CD4-positive, alpha-beta T cell (primary cell): ENCODE measurements at regions not wholly inside any gene's neighbourhood (a gene's known extent, or its start where the extent isn't known, plus 50 kb on each side); places are given as distances from the start of the nearest gene placed in this dataset.

ENCODE experiments used
- ATAC-seq: fragments of 200-7000 bp; cut with Tn5 transposase; one replicate; pipeline ENCODE4 v1.10.0; 2022; ENCODE audit warnings: mild to moderate bottlenecking; ENCODE audit not compliant: poor library complexity
- CTCF ChIA-PET: fragments of 350-600 bp; sonication (Branson Sonifier 250); formaldehyde crosslinking; loops from one replicate; lab custom pipeline; 2021; ENCODE audit warnings: antibody characterized with exemption, inconsistent platforms; lab: Charles Lee
- POLR2A ChIA-PET: fragments of 350-600 bp; sonication (Branson Sonifier 250); formaldehyde crosslinking; loops from one replicate; lab custom pipeline; 2021; ENCODE audit warnings: antibody characterized with exemption, inconsistent platforms; lab: Charles Lee
- DNase-seq, 14 experiments: peaks; one replicate each; pipeline ENCODE4 v3.0.0-alpha.2; 2013 to 2020; ENCODE audit warnings: mixed read lengths in 2 of 14
- H3K27ac ChIP-seq, 2 donors: one replicate each; pipeline versions ENCODE4 v1.5.1 to v1.7.0; 2013; ENCODE audit warnings: low read length in 2 of 2, low read depth in 1 of 2, mild to moderate bottlenecking in 1 of 2
- H3K27me3 ChIP-seq, 2 experiments: 1 replicate in 1 of 2; 2 replicates in 1 of 2; pipeline versions ENCODE4 v1.6.1 to v1.7.0; 2013; ENCODE audit warnings: low read length in 2 of 2, control low read depth in 1 of 2, mild to moderate bottlenecking in 1 of 2, moderate library complexity in 1 of 2; ENCODE audit not compliant: insufficient read depth in 2 of 2, control insufficient read depth in 1 of 2
- H3K36me3 ChIP-seq: one replicate; pipeline ENCODE4 v1.6.1; 2013; ENCODE audit warnings: low read length, control low read depth; ENCODE audit not compliant: insufficient read depth
- H3K4me1 ChIP-seq: one replicate; pipeline ENCODE4 v1.6.1; 2013; ENCODE audit warnings: low read length, control low read depth; ENCODE audit not compliant: insufficient read depth
- H3K4me3 ChIP-seq: one replicate; pipeline ENCODE4 v1.5.1; 2013; ENCODE audit warnings: mild to moderate bottlenecking, low read length, moderate library complexity
- H3K9me3 ChIP-seq, 2 experiments: 1 replicate in 1 of 2; 2 replicates in 1 of 2; pipeline versions ENCODE4 v1.6.1 to v1.7.0; 2013; ENCODE audit warnings: low read length in 2 of 2, mild to moderate bottlenecking in 2 of 2, control low read depth in 1 of 2, moderate library complexity in 1 of 2; ENCODE audit not compliant: control insufficient read depth in 1 of 2, insufficient read depth in 1 of 2
- H3K27ac Mint-ChIP-seq: one replicate; pipeline ENCODE4 v1.8.0; 2020; ENCODE audit warnings: mixed read lengths
- H3K27me3 Mint-ChIP-seq: one replicate; pipeline ENCODE4 v1.8.0; 2021; ENCODE audit warnings: mixed read lengths
- H3K36me3 Mint-ChIP-seq: one replicate; pipeline ENCODE4 v1.8.0; 2021; ENCODE audit warnings: low read depth, mixed read lengths
- H3K4me1 Mint-ChIP-seq: one replicate; pipeline ENCODE4 v1.8.0; 2021; ENCODE audit warnings: low read depth, mixed read lengths
- H3K4me3 Mint-ChIP-seq: one replicate; pipeline ENCODE4 v1.8.0; 2020; ENCODE audit warnings: mild to moderate bottlenecking, mixed read lengths
- H3K9me3 Mint-ChIP-seq: one replicate; pipeline ENCODE4 v1.8.0; 2020; ENCODE audit warnings: mixed read lengths
- intact Hi-C, 2 experiments: fragments of 100-400 bp; cut with DNase I in 1 of 2; cut with micrococcal nuclease in 1 of 2; formaldehyde crosslinking; loops; one replicate each; pipeline versions ENCODE4 v1.15.1 to v1.9.0; 2023 to 2025; cut with DNase I, micrococcal nuclease
- TF ChIP-seq, protein P1 (sequence below): fragments of 200-600 bp; IDR thresholded peaks from one replicate; pipeline ENCODE4 v1.8.0; 2022; ENCODE audit warnings: antibody characterized with exemption, mild to moderate bottlenecking

DNA sequence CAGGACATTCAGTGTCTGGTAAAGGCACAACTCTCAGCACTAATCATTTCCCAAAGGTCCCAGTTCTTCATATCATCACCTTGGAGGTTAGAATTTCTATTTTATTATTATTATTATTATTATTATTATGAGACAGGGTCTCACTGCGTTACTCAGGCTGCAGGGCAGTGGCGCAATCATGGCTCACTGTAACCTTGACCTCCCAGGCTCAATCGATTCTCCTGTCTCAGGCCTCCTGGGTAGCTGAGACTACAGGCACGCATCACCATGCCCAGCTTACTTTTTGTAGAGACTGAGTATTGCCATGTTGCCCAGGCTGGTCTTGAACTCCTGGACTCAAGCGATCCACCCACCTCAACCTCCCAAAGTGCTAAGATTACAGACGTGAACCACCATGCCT lies 91.8 kb upstream of the DOCK1 start:
- DNase-seq: no peak
- intact Hi-C loops: no loop called here
- TF ChIP-seq, protein P1, sequence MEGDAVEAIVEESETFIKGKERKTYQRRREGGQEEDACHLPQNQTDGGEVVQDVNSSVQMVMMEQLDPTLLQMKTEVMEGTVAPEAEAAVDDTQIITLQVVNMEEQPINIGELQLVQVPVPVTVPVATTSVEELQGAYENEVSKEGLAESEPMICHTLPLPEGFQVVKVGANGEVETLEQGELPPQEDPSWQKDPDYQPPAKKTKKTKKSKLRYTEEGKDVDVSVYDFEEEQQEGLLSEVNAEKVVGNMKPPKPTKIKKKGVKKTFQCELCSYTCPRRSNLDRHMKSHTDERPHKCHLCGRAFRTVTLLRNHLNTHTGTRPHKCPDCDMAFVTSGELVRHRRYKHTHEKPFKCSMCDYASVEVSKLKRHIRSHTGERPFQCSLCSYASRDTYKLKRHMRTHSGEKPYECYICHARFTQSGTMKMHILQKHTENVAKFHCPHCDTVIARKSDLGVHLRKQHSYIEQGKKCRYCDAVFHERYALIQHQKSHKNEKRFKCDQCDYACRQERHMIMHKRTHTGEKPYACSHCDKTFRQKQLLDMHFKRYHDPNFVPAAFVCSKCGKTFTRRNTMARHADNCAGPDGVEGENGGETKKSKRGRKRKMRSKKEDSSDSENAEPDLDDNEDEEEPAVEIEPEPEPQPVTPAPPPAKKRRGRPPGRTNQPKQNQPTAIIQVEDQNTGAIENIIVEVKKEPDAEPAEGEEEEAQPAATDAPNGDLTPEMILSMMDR: no peak

GRCh38 chr10:126833542-126833941 lies 71.7 kb upstream of the DOCK1 start:
- H3K36me3 ChIP-seq: no peaks in the 10 kb centered on the region
- intact Hi-C loops: no loop called here
- Mint-ChIP-seq H3K36me3 (no peaks in the 10 kb centered on the region), H3K4me3 (no peak overlapping the region), H3K27me3 (peaks cover 5% of the 10 kb centered on the region), H3K4me1 (no peaks in the 10 kb centered on the region), H3K27ac (no peak overlapping the region), H3K9me3 (peaks cover 2% of the 10 kb centered on the region)
- no peak overlapping the region for H3K4me3 ChIP-seq
- peaks cover 0 to 4% of the 10 kb centered on the region in 2 experiments for H3K9me3 ChIP-seq
- POLR2A ChIA-PET: no interaction called here
- CTCF ChIA-PET: no interaction called here
- H3K27me3 ChIP-seq: no peaks in the 10 kb centered on the region
- no peak overlapping the region for H3K27ac ChIP-seq
- DNase-seq: no peak
- H3K4me1 ChIP-seq: no peaks in the 10 kb centered on the region
- TF ChIP-seq, protein P1: no peak
- ATAC-seq: no peak

More for the DNA sequence above, 91.8 kb upstream of the DOCK1 start:
- Mint-ChIP-seq H3K27me3 (no peaks in the 10 kb centered on the region), H3K9me3 (peaks cover 13% of the 10 kb centered on the region), H3K27ac (no peak overlapping the region), H3K4me3 (no peak overlapping the region), H3K36me3 (no peaks in the 10 kb centered on the region), H3K4me1 (no peaks in the 10 kb centered on the region)
- Histone ChIP-seq H3K27me3 (no peaks in the 10 kb centered on the region), H3K9me3 (no peaks in the 10 kb centered on the region), H3K4me3 (no peak overlapping the region), H3K36me3 (no peaks in the 10 kb centered on the region), H3K27ac (no peak overlapping the region), H3K4me1 (no peaks in the 10 kb centered on the region)
- ATAC-seq: no peak
- POLR2A ChIA-PET: no interaction called here
- CTCF ChIA-PET: no interaction called here

DNA sequence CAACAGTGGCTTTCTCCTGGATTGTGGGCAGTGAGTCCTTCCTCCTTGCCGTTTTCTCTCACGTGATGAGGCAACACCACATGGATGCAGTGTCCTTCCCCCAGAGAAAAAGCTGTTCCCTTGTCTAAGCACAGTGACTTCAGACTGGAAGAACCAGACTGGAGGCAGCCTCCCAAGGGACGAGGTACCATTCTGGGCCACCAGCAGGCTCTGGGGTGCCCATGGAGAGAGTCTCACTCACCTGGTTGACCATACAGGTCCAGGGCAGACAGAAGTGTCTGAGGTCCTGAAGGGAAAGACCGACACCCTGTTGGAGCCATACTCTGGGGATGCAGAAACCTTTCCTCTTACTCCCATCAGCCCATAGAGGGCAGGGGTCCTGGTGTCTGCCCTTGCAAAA lies 69.2 kb upstream of the DOCK1 start:
- Histone ChIP-seq H3K4me1 (no peaks in the 10 kb centered on the region), H3K27me3 (no peaks in the 10 kb centered on the region), H3K27ac (no peak overlapping the region), H3K36me3 (no peaks in the 10 kb centered on the region), H3K9me3 (peaks cover 0 to 7% of the 10 kb centered on the region in 2 experiments), H3K4me3 (no peak overlapping the region)
- H3K36me3 Mint-ChIP-seq: no peaks in the 10 kb centered on the region
- ATAC-seq (no peak), DNase-seq (no peak)
- H3K4me3 Mint-ChIP-seq: no peak overlapping the region
- CTCF ChIA-PET: no interaction called here
- H3K9me3 Mint-ChIP-seq: peaks cover 2% of the 10 kb centered on the region
- H3K27ac Mint-ChIP-seq: no peak overlapping the region
- intact Hi-C loops: no loop called here
- POLR2A ChIA-PET: no interaction called here
- TF ChIP-seq, protein P1: no peak
- no peaks in the 10 kb centered on the region for H3K4me1 Mint-ChIP-seq
- peaks cover 5% of the 10 kb centered on the region for H3K27me3 Mint-ChIP-seq
